ENCODE measurements at regions not wholly inside any gene's neighbourhood (a gene's known extent, or its start where the extent isn't known, plus 50 kb on each side); places are given as distances from the start of the nearest gene placed in this dataset.

DNA sequence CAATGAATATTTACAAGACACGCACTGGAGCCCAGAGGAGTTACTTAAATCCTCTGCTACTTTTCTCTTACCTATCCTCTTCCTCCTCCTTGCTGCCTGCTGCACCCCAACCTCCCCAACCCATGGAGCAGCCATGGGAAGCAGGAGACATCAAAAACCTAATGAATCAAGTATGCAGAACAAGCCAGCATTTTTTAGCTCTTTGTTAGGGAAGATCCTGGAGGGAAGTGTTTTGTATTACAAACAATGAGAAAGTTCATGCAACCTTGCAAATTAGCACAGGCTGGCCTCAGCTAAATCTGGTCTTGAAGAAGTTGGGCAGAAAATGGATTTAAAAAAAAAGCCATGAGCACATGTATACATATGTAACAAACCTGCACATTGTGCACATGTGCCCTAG lies 498.8 kb downstream of the KIF4B start:
- H3K79me2 ChIP-seq (ENCODE audit: insufficient read depth, low read length) = no peaks in the 10 kb centered on the region
- H3K36me3 ChIP-seq (ENCODE audit: low read length) = no peaks in the 10 kb centered on the region
- no peak overlapping the region for H3K27ac ChIP-seq (ENCODE audit: low read depth, low read length)
- H3K4me2 ChIP-seq (ENCODE audit: low read depth, low read length, poor library complexity, severe bottlenecking) = no peak overlapping the region
- no peaks in the 10 kb centered on the region for H3F3A ChIP-seq (ENCODE audit: insufficient read depth)
- H3K9ac ChIP-seq (ENCODE audit: low read length) = no peak overlapping the region
- TF ChIP-seq EZH2phosphoT487 (conservative IDR thresholded peaks at IDR 0.05; ENCODE audit: low read length) = no peak
- H2AFZ ChIP-seq (ENCODE audit: low read depth, low read length, severe bottlenecking) = no peak overlapping the region
- H3K4me3 ChIP-seq (ENCODE audit: insufficient read depth, low read length, poor library complexity, severe bottlenecking) = no peak overlapping the region
- no peaks in the 10 kb centered on the region for H3K9me3 ChIP-seq (ENCODE audit: insufficient read depth, low read length)
- H4K20me1 ChIP-seq (ENCODE audit: low read depth, low read length) = no peaks in the 10 kb centered on the region
- H3K9me2 ChIP-seq (replicated peaks; ENCODE audit: insufficient read depth, low read length) = no peaks in the 10 kb centered on the region
- H3K27me3 ChIP-seq (ENCODE audit: low read length) = no peaks in the 10 kb centered on the region

DNA sequence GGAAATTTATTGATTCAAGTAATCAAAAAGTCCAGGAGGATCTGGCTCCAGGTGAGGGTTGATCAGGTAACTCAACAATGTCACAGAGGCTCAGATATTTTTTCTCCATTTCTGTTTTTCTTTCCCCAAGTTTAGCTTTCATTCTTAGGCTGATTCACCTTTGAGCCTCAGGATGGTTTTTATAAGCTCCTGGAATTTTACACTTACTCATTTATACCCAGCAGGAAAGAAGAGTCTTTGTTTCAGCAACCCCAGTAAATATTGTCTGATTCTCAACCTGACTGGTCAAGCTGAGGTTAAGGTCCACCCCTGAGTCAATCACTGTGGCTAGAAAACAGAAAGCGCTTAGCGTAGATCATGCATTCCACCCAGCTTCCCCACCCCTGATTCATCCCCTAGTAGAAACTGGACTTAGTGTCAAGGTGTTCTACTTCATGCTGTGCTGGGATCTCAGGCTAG lies 500.6 kb downstream of the KIF4B start:
- no peak overlapping the region for H2AFZ ChIP-seq (ENCODE audit: low read depth, low read length, severe bottlenecking)
- no peaks in the 10 kb centered on the region for H3F3A ChIP-seq (ENCODE audit: insufficient read depth)
- H3K4me3 ChIP-seq (ENCODE audit: insufficient read depth, low read length, poor library complexity, severe bottlenecking) = no peak overlapping the region

DNA sequence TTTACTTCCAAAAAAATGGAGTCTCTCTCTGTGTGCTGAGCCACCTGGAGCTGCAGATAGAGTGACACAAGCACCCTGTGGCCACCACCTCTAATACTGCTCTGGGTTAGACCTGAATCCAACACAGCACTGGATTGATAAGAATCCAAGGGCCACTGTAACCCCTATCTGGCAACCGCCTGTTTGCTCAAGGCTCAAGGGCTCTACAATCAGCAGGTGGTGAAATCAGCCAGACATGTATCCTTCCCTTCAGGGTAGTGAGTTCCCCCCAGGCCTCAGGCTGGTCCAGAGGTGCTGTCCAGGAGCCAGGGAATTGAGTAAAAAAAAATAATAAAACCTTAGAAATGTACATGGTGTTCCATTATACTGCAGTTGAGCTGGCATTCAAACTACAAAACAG lies 509.0 kb downstream of the KIF4B start:
- TF ChIP-seq EZH2phosphoT487 (conservative IDR thresholded peaks at IDR 0.05; ENCODE audit: low read length) = no peak
- TF ChIP-seq, protein P1, sequence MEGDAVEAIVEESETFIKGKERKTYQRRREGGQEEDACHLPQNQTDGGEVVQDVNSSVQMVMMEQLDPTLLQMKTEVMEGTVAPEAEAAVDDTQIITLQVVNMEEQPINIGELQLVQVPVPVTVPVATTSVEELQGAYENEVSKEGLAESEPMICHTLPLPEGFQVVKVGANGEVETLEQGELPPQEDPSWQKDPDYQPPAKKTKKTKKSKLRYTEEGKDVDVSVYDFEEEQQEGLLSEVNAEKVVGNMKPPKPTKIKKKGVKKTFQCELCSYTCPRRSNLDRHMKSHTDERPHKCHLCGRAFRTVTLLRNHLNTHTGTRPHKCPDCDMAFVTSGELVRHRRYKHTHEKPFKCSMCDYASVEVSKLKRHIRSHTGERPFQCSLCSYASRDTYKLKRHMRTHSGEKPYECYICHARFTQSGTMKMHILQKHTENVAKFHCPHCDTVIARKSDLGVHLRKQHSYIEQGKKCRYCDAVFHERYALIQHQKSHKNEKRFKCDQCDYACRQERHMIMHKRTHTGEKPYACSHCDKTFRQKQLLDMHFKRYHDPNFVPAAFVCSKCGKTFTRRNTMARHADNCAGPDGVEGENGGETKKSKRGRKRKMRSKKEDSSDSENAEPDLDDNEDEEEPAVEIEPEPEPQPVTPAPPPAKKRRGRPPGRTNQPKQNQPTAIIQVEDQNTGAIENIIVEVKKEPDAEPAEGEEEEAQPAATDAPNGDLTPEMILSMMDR (IDR thresholded peaks at IDR 0.05; ENCODE audit: insufficient read depth, low read length, poor library complexity, severe bottlenecking) = no peak
- no peak overlapping the region for H3K4me2 ChIP-seq (ENCODE audit: low read depth, low read length, poor library complexity, severe bottlenecking)
- no peaks in the 10 kb centered on the region for H3K9me2 ChIP-seq (replicated peaks; ENCODE audit: insufficient read depth, low read length)
- no peaks in the 10 kb centered on the region for H4K20me1 ChIP-seq (ENCODE audit: low read depth, low read length)
- H3F3A ChIP-seq (ENCODE audit: insufficient read depth) = no peaks in the 10 kb centered on the region
- H3K27me3 ChIP-seq (ENCODE audit: low read length) = no peaks in the 10 kb centered on the region
- no peaks in the 10 kb centered on the region for H3K79me2 ChIP-seq (ENCODE audit: insufficient read depth, low read length)
- H3K9me3 ChIP-seq (ENCODE audit: insufficient read depth, low read length) = no peaks in the 10 kb centered on the region
- no peak overlapping the region for H3K4me3 ChIP-seq (ENCODE audit: insufficient read depth, low read length, poor library complexity, severe bottlenecking)
- no peaks in the 10 kb centered on the region for H3K36me3 ChIP-seq (ENCODE audit: low read length)
- H3K9ac ChIP-seq (ENCODE audit: low read length) = no peak overlapping the region
- H3K27ac ChIP-seq (ENCODE audit: low read depth, low read length) = no peak overlapping the region
- no peak overlapping the region for H2AFZ ChIP-seq (ENCODE audit: low read depth, low read length, severe bottlenecking)

More for the DNA sequence above, 500.6 kb downstream of the KIF4B start:
- Histone ChIP-seq H3K9me2 (replicated peaks; ENCODE audit: insufficient read depth, low read length) (no peaks in the 10 kb centered on the region), H3K9ac (ENCODE audit: low read length) (no peak overlapping the region), H3K36me3 (ENCODE audit: low read length) (no peaks in the 10 kb centered on the region), H3K79me2 (ENCODE audit: insufficient read depth, low read length) (no peaks in the 10 kb centered on the region), H4K20me1 (ENCODE audit: low read depth, low read length) (no peaks in the 10 kb centered on the region), H3K27me3 (ENCODE audit: low read length) (no peaks in the 10 kb centered on the region), H3K9me3 (ENCODE audit: insufficient read depth, low read length) (no peaks in the 10 kb centered on the region), H3K4me2 (ENCODE audit: low read depth, low read length, poor library complexity, severe bottlenecking) (no peak overlapping the region), H3K27ac (ENCODE audit: low read depth, low read length) (no peak overlapping the region)
- TF ChIP-seq, protein P1 (IDR thresholded peaks at IDR 0.05; ENCODE audit: insufficient read depth, low read length, poor library complexity, severe bottlenecking) = no peak
- no peak for TF ChIP-seq EZH2phosphoT487 (conservative IDR thresholded peaks at IDR 0.05; ENCODE audit: low read length)

DNA sequence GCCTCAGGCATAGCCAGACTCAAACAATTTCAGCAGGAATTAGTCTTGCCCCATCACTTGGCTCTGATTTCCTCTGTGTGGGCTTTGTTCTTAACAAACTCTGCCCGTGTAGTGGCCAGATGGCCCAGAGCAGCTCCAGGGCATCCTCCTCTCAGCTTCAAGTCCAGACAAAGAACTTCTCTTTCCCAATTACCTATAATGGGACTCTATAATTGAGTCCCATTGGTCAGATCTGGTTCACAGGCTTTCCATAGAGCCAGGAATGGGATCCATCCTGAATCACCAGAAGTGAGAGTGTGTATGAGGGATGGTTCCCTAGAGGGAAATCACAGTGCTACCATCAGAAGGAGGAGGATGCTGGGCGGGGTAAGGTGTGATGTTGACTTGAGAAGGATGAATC lies 515.8 kb downstream of the KIF4B start:
- Histone ChIP-seq H3K79me2 (ENCODE audit: insufficient read depth, low read length) (no peaks in the 10 kb centered on the region), H3K4me3 (ENCODE audit: insufficient read depth, low read length, poor library complexity, severe bottlenecking) (no peak overlapping the region), H3K9ac (ENCODE audit: low read length) (no peak overlapping the region), H3K27ac (ENCODE audit: low read depth, low read length) (no peak overlapping the region), H3K9me2 (replicated peaks; ENCODE audit: insufficient read depth, low read length) (no peaks in the 10 kb centered on the region), H3K27me3 (ENCODE audit: low read length) (no peaks in the 10 kb centered on the region), H3K36me3 (ENCODE audit: low read length) (no peaks in the 10 kb centered on the region), H3K4me2 (ENCODE audit: low read depth, low read length, poor library complexity, severe bottlenecking) (no peak overlapping the region), H3F3A (ENCODE audit: insufficient read depth) (no peaks in the 10 kb centered on the region), H3K9me3 (ENCODE audit: insufficient read depth, low read length) (no peaks in the 10 kb centered on the region), H2AFZ (ENCODE audit: low read depth, low read length, severe bottlenecking) (no peak overlapping the region), H4K20me1 (ENCODE audit: low read depth, low read length) (no peaks in the 10 kb centered on the region)
- TF ChIP-seq, protein P1 (IDR thresholded peaks at IDR 0.05; ENCODE audit: insufficient read depth, low read length, poor library complexity, severe bottlenecking) = no peak
- no peak for TF ChIP-seq EZH2phosphoT487 (conservative IDR thresholded peaks at IDR 0.05; ENCODE audit: low read length)
